ENCODE measurements at regions not wholly inside any gene's neighbourhood (a gene's known extent, or its start where the extent isn't known, plus 50 kb on each side); places are given as distances from the start of the nearest gene placed in this dataset.
"Not testable (repeated sequence)": the region's sequence is repeated elsewhere in the genome, so short reads cannot be mapped to it uniquely, and the experiment has no call there.

- TF ChIP-seq, protein P1, sequence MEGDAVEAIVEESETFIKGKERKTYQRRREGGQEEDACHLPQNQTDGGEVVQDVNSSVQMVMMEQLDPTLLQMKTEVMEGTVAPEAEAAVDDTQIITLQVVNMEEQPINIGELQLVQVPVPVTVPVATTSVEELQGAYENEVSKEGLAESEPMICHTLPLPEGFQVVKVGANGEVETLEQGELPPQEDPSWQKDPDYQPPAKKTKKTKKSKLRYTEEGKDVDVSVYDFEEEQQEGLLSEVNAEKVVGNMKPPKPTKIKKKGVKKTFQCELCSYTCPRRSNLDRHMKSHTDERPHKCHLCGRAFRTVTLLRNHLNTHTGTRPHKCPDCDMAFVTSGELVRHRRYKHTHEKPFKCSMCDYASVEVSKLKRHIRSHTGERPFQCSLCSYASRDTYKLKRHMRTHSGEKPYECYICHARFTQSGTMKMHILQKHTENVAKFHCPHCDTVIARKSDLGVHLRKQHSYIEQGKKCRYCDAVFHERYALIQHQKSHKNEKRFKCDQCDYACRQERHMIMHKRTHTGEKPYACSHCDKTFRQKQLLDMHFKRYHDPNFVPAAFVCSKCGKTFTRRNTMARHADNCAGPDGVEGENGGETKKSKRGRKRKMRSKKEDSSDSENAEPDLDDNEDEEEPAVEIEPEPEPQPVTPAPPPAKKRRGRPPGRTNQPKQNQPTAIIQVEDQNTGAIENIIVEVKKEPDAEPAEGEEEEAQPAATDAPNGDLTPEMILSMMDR (conservative IDR thresholded peaks at IDR 0.05; ENCODE audit: low read length): not testable (repeated sequence)
- TF ChIP-seq EZH2phosphoT487 (IDR thresholded peaks at IDR 0.05; ENCODE audit: borderline replicate concordance): not testable (repeated sequence)
These were observed 56.5 kb downstream of the RBFOX3 start for GRCh38 chr17:79554346-79554745.
